ENCODE measurements at regions not wholly inside any gene's neighbourhood (a gene's known extent, or its start where the extent isn't known, plus 50 kb on each side); places are given as distances from the start of the nearest gene placed in this dataset.
"Not testable (repeated sequence)": the region's sequence is repeated elsewhere in the genome, so short reads cannot be mapped to it uniquely, and the experiment has no call there.

DNA sequence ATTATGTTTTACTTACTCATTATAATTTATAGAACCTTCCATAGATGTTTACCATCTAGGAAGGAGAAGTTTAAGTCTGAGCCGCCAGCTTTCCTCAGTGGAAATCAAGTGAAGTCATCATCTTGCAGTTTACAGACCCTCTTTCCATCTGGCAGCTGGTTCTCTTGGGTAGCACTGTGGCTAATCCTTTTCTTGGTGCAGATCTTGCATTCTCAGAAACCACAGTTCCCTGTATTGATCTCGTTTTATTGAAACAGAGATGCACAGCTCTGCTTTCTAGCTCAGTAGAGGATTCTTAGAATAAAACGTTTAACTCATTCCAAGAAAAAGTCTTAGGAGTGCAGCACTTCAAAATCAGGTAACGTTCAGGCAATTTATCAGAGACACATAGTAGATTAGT is 1154.7 kb downstream of the FOXD4L5 start:
- ATAC-seq; intact Hi-C loops (cut with DNase I); DNase-seq: not testable (repeated sequence)

- DNase-seq (no peak), ATAC-seq (no peak)
- intact Hi-C loops (cut with DNase I) = no loop called here
Observed at GRCh38 chr9:64128572-64128971, 1156.4 kb downstream of the FOXD4L5 start.

GRCh38 chr9:64121602-64122001 is 1163.4 kb downstream of the FOXD4L5 start:
- ATAC-seq; DNase-seq; intact Hi-C loops (cut with DNase I): not testable (repeated sequence)

GRCh38 chr9:64117329-64117728 is 1167.7 kb downstream of the FOXD4L5 start:
- DNase-seq; ATAC-seq; intact Hi-C loops (cut with DNase I): not testable (repeated sequence)

DNA sequence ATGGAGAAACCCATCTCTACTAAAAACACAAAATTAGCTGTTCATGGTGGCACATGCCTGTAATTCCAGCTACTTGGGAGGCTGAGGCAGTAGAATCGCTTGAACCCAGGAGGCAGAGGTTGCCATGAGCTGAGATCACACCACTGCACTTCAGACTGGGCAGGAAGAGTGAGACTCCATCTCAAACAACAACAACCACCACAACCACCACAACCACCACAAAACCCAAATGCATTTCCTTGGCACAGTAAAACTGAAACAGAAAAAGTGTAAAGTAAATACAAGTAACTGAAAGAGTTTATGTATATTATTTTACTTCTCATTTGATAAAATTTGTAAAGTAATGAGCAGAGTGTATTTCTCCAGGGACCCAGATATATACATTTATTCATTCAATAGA is 1177.1 kb downstream of the FOXD4L5 start:
- DNase-seq; intact Hi-C loops (cut with DNase I); ATAC-seq: not testable (repeated sequence)

DNA sequence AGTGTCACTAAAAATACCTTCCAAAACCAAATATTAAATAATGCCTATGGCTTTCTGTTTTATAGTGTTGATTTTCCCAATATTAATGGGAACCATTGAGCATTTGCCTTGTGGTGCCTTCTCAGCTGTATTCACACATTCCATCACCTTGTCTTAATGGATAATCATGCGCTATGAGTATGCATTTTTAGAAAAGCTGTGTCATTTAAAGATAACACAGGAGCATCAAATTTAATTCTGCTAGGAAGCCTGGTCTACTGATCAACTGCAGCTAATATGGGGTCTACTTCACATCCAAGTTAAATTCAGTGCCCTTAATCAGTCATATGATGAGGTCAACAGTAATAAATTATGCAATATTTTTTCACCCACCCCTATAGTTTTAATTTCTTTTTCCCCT is 1177.8 kb downstream of the FOXD4L5 start:
- intact Hi-C loops (cut with DNase I); ATAC-seq; DNase-seq: not testable (repeated sequence)

- intact Hi-C loops (cut with DNase I); ATAC-seq; DNase-seq: not testable (repeated sequence)
Observed at GRCh38 chr9:64105193-64105592, 1179.8 kb downstream of the FOXD4L5 start.

DNA sequence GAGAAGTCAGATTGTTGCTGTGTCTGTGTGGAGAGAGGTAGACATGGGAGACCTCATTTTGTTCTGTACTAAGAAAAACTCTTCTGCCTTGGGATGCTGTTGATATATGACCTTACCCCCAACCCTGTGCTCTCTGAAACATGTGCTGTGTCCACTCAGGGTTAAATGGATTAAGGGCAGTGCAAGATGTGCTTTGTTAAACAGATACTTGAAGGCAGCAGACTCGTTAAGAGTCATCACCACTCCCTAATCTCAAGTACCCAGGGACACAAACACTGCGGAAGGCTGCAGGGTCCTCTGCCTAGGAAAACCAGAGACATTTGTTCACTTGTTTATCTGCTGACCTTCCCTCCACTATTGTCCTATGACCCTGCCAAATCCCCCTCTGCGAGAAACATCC is 1183.5 kb downstream of the FOXD4L5 start:
- DNase-seq; ATAC-seq; intact Hi-C loops (cut with DNase I): not testable (repeated sequence)

DNA sequence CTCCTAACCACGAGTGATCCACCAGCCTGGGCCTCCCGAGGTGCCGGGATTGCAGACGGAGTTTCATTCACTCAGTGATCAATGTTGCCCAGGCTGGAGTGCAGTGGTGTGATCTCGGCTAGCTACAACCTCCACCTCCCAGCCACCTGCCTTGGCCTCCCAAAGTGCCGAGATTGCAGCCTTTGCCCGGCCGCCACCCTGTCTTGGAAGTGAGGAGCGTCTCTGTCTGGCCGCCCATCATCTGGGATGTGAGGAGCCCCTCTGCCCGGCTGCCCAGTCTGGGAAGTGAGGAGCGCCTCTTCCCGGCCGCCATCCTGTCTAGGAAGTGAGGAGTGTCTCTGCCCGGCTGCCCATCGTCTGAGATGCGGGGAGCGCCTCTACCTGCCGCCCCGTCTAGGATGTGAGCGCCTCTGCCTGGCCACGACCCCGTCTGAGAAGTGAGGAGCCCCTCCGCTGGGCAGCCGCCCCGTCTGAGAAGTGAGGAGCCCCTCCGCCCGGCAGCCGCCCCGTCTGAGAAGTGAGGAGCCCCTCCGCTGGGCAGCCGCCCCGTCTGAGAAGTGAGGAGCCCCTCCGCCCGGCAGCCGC is 1184.3 kb downstream of the FOXD4L5 start:
- DNase-seq; ATAC-seq; intact Hi-C loops (cut with DNase I): not testable (repeated sequence)

GRCh38 chr9:64085998-64086397 is 1199.0 kb downstream of the FOXD4L5 start:
- DNase-seq; intact Hi-C loops (cut with DNase I); ATAC-seq: not testable (repeated sequence)

GRCh38 chr9:64071358-64072253 is 1213.4 kb downstream of the FOXD4L5 start:
- DNase-seq; intact Hi-C loops (cut with DNase I); ATAC-seq: not testable (repeated sequence)

GRCh38 chr9:64070611-64071357 is 1214.2 kb downstream of the FOXD4L5 start:
- DNase-seq; ATAC-seq; intact Hi-C loops (cut with DNase I): not testable (repeated sequence)

- ATAC-seq; intact Hi-C loops (cut with DNase I); DNase-seq: not testable (repeated sequence)
Observed at GRCh38 chr9:64070083-64070482, 1214.9 kb downstream of the FOXD4L5 start.

GRCh38 chr9:64066736-64067368 is 1218.2 kb downstream of the FOXD4L5 start:
- DNase-seq (no peak), ATAC-seq (no peak)
- intact Hi-C loops (cut with DNase I) = no loop called here

GRCh38 chr9:64061013-64061627 is 1223.9 kb downstream of the FOXD4L5 start:
- intact Hi-C loops (cut with DNase I) = no loop called here
- DNase-seq (no peak), ATAC-seq (no peak)

DNA sequence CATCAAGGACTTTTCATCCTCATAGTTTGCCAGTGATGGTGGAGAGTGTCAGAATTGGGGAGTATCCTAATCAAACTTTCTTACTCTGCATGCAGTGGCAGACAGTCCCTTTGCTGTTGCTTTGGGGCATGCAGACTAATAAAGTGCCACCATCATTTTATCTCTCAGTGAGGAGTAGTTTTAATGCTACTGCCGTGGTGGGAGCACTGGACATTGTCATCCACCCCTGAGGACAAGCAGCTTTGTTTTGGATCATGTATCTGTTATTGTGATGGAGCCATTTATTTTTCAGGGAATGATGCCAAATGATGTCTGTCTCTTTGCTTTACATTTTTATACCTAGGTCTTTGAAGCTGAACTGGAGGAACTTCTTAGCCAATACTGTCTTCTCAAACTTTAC is 1226.9 kb downstream of the FOXD4L5 start:
- DNase-seq; ATAC-seq; intact Hi-C loops (cut with DNase I): not testable (repeated sequence)

DNA sequence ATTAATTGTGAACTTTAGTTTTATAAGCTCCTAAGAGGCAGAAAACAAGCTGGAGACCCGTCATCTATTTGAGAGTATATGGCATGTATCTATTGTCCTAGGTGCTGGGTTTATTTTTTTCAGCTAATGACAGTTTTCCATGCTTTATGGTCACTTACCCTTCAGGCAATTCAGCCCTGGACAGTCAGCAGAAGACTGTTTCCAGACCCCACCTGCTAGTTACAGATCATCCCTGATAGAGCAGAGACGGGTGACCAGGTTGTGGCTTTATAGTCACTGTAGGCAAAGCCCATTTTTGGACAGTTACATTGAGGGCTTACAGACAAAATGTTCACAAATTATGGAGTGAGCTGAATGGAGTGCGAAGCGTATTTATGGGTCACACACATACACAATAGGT is 1227.5 kb downstream of the FOXD4L5 start:
- ATAC-seq (no peak), DNase-seq (no peak)

DNA sequence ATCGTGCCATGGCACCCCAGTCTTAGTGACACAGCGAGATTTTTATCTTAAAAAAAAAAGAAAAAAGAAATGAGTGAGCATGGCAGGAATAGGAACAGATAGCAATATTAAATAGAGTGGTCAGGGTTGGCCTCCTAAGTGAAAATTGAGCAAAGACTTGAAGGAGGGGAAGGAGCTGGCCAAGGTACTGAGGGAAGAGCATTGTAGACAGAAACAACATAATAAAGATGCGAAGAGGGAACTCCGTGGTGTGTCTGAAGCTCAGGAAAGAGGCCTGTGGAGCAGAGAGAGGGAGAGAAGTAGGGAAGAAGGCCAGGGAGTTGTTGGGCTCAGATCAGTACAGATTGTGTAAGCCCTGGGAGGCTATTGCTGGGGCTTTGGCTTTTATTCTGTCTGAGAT is 1256.1 kb downstream of the FOXD4L5 start:
- intact Hi-C loops (cut with DNase I); DNase-seq; ATAC-seq: not testable (repeated sequence)

More for the DNA sequence above, 1227.5 kb downstream of the FOXD4L5 start:
- intact Hi-C loops (cut with DNase I) = no loop called here
